Neural crest cell (in vitro differentiated cells): ENCODE measurements at regions not wholly inside any gene's neighbourhood (a gene's known extent, or its start where the extent isn't known, plus 50 kb on each side); places are given as distances from the start of the nearest gene placed in this dataset.

ENCODE experiments used
- DNase-seq: peaks from one replicate; pipeline ENCODE4 v3.0.0; 2021; ENCODE audit warnings: low read depth, mixed read lengths, low spot score
- H3K27ac Mint-ChIP-seq: one replicate; pipeline ENCODE4 v1.8.0; 2021; ENCODE audit warnings: mild to moderate bottlenecking, mixed read lengths; ENCODE audit not compliant: unreplicated experiment
- H3K27me3 Mint-ChIP-seq: 2 replicates; pipeline ENCODE4 v1.8.0; 2021; ENCODE audit warnings: low read depth, mild to moderate bottlenecking, mixed read lengths
- H3K36me3 Mint-ChIP-seq: 2 replicates; pipeline ENCODE4 v1.8.0; 2021; ENCODE audit warnings: low read depth, mild to moderate bottlenecking, mixed read lengths
- H3K4me1 Mint-ChIP-seq: 2 replicates; pipeline ENCODE4 v1.8.0; 2021; ENCODE audit warnings: mixed read lengths
- H3K4me3 Mint-ChIP-seq: one replicate; pipeline ENCODE4 v1.8.0; 2021; ENCODE audit warnings: mild to moderate bottlenecking, mixed read lengths
- H3K9me3 Mint-ChIP-seq: 2 replicates; pipeline ENCODE4 v1.8.0; 2021; ENCODE audit warnings: mixed read lengths
- CTCF ChIP-seq: fragments of 200-600 bp; sonication (generic); conservative IDR thresholded peaks from 2 replicates; pipeline ENCODE4 v1.5.0; 2021; ENCODE audit warnings: antibody characterized with exemption, mild to moderate bottlenecking

- TF ChIP-seq CTCF: no peak
- no peak for DNase-seq
- no peaks in the 10 kb centered on the region for H3K36me3 Mint-ChIP-seq
- H3K4me3 Mint-ChIP-seq: no peak overlapping the region
- H3K4me1 Mint-ChIP-seq: peaks cover 26% of the 10 kb centered on the region
- H3K9me3 Mint-ChIP-seq: no peaks in the 10 kb centered on the region
- H3K27me3 Mint-ChIP-seq: peaks cover 27% of the 10 kb centered on the region
- H3K27ac Mint-ChIP-seq: no peak overlapping the region
Observed at GRCh38 chr15:27679203-27679602, 419.9 kb downstream of the OCA2 start.

GRCh38 chr15:27677951-27678350 lies 421.2 kb downstream of the OCA2 start:
- Mint-ChIP-seq H3K27ac (no peak overlapping the region), H3K4me1 (peaks cover 27% of the 10 kb centered on the region), H3K4me3 (no peak overlapping the region), H3K36me3 (no peaks in the 10 kb centered on the region), H3K27me3 (peaks cover 23% of the 10 kb centered on the region), H3K9me3 (no peaks in the 10 kb centered on the region)
- DNase-seq: no peak
- no peak for TF ChIP-seq CTCF

- Mint-ChIP-seq H3K27ac (no peak overlapping the region), H3K27me3 (peaks cover 20% of the 10 kb centered on the region), H3K4me3 (no peak overlapping the region), H3K9me3 (no peaks in the 10 kb centered on the region), H3K4me1 (peaks cover 37% of the 10 kb centered on the region), H3K36me3 (no peaks in the 10 kb centered on the region)
- TF ChIP-seq CTCF: no peak
- no peak for DNase-seq
Observed at GRCh38 chr15:27676647-27677046, 422.5 kb downstream of the OCA2 start.

- no peak for TF ChIP-seq CTCF
- no peak overlapping the region for H3K4me3 Mint-ChIP-seq
Observed at GRCh38 chr15:27675571-27675970, 423.5 kb downstream of the OCA2 start.

GRCh38 chr15:27674826-27675225 lies 424.3 kb downstream of the OCA2 start:
- H3K4me1 Mint-ChIP-seq: peaks cover 30% of the 10 kb centered on the region
- no peak for DNase-seq
- H3K4me3 Mint-ChIP-seq: no peak overlapping the region
- no peak overlapping the region for H3K27ac Mint-ChIP-seq
- no peaks in the 10 kb centered on the region for H3K9me3 Mint-ChIP-seq
- TF ChIP-seq CTCF: no peak
- H3K36me3 Mint-ChIP-seq: no peaks in the 10 kb centered on the region
- H3K27me3 Mint-ChIP-seq: peaks cover 13% of the 10 kb centered on the region

More at GRCh38 chr15:27675571-27675970, 423.5 kb downstream of the OCA2 start:
- no peaks in the 10 kb centered on the region for H3K36me3 Mint-ChIP-seq
- no peak overlapping the region for H3K27ac Mint-ChIP-seq
- H3K4me1 Mint-ChIP-seq: peaks cover 36% of the 10 kb centered on the region
- DNase-seq: no peak
- H3K9me3 Mint-ChIP-seq: no peaks in the 10 kb centered on the region
- H3K27me3 Mint-ChIP-seq: peaks cover 13% of the 10 kb centered on the region
